ENCODE measurements at regions not wholly inside any gene's neighbourhood (a gene's known extent, or its start where the extent isn't known, plus 50 kb on each side); places are given as distances from the start of the nearest gene placed in this dataset.

- TF ChIP-seq, protein P1, sequence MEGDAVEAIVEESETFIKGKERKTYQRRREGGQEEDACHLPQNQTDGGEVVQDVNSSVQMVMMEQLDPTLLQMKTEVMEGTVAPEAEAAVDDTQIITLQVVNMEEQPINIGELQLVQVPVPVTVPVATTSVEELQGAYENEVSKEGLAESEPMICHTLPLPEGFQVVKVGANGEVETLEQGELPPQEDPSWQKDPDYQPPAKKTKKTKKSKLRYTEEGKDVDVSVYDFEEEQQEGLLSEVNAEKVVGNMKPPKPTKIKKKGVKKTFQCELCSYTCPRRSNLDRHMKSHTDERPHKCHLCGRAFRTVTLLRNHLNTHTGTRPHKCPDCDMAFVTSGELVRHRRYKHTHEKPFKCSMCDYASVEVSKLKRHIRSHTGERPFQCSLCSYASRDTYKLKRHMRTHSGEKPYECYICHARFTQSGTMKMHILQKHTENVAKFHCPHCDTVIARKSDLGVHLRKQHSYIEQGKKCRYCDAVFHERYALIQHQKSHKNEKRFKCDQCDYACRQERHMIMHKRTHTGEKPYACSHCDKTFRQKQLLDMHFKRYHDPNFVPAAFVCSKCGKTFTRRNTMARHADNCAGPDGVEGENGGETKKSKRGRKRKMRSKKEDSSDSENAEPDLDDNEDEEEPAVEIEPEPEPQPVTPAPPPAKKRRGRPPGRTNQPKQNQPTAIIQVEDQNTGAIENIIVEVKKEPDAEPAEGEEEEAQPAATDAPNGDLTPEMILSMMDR (conservative IDR thresholded peaks at IDR 0.05; ENCODE audit: low read depth in 2 of 2): no peak
- TF ChIP-seq JUNB (IDR thresholded peaks at IDR 0.05; ENCODE audit: unreplicated experiment) (no peak), ETS1 (IDR thresholded peaks at IDR 0.05) (no peak), REST (IDR thresholded peaks at IDR 0.05; ENCODE audit: unreplicated experiment) (no peak), POLR2AphosphoS5 (IDR thresholded peaks at IDR 0.05; ENCODE audit: low read depth) (no peak), EZH2phosphoT487 (IDR thresholded peaks at IDR 0.05; ENCODE audit: unreplicated experiment) (no peak)
Measured at GRCh38 chr14:53286301-53286700, 133.2 kb upstream of the DDHD1 start.

Measured in GM23338 (cell line).